Neutrophil (primary cell): ENCODE measurements at regions not wholly inside any gene's neighbourhood (a gene's known extent, or its start where the extent isn't known, plus 50 kb on each side); places are given as distances from the start of the nearest gene placed in this dataset.

Source experiments
- H3K27ac ChIP-seq: fragments of 200-600 bp; sonication (generic); 2 replicates; pipeline ENCODE4 v1.5.1; 2016; ENCODE audit warnings: mild to moderate bottlenecking, moderate library complexity
- H3K27me3 ChIP-seq: fragments of 200-600 bp; sonication (generic); 2 replicates; pipeline ENCODE4 v1.6.0; 2016; ENCODE audit warnings: mild to moderate bottlenecking
- H3K36me3 ChIP-seq: fragments of 200-600 bp; sonication (generic); 2 replicates; pipeline ENCODE4 v1.5.1; 2017
- H3K4me1 ChIP-seq, 2 experiments: fragments of 200-600 bp in 1 of 2; sonication (generic) in 1 of 2; 1 replicate in 1 of 2; 2 replicates in 1 of 2; pipeline versions ENCODE4 v1.5.1 to v1.6.1; 2013 to 2016; ENCODE audit warnings: low read depth in 1 of 2, low read length in 1 of 2, mild to moderate bottlenecking in 1 of 2, moderate library complexity in 1 of 2; ENCODE audit not compliant: control insufficient read depth in 1 of 2, insufficient read depth in 1 of 2
- H3K4me3 ChIP-seq, 2 experiments: fragments of 200-600 bp in 1 of 2; sonication (generic) in 1 of 2; 1 replicate in 1 of 2; 2 replicates in 1 of 2; pipeline ENCODE4 v1.5.1; 2013 to 2016; ENCODE audit warnings: low read depth in 1 of 2, low read length in 1 of 2, mild to moderate bottlenecking in 1 of 2, moderate library complexity in 1 of 2
- H3K9me3 ChIP-seq: fragments of 200-600 bp; sonication (generic); 2 replicates; pipeline ENCODE4 v1.5.1; 2016
- CTCF ChIP-seq: fragments of 200-600 bp; sonication (generic); IDR thresholded peaks from 2 replicates; pipeline ENCODE4 v1.5.1; 2016; ENCODE audit warnings: antibody characterized with exemption

- TF ChIP-seq CTCF = no peak
- Histone ChIP-seq H3K36me3 (no peaks in the 10 kb centered on the region), H3K27me3 (peaks cover 28% of the 10 kb centered on the region), H3K27ac (no peak overlapping the region), H3K9me3 (no peaks in the 10 kb centered on the region), H3K4me1 (no peaks in the 10 kb centered on the region), H3K4me3 (no peak overlapping the region)
Measured at GRCh38 chr10:28935061-28935460, 257.7 kb downstream of the BAMBI start.

- peaks cover 28% of the 10 kb centered on the region for H3K27me3 ChIP-seq
- no peaks in the 10 kb centered on the region for H3K36me3 ChIP-seq
- no peak overlapping the region for H3K4me3 ChIP-seq
- H3K27ac ChIP-seq = no peak overlapping the region
- no peaks in the 10 kb centered on the region for H3K4me1 ChIP-seq
- H3K9me3 ChIP-seq = no peaks in the 10 kb centered on the region
- no peak for TF ChIP-seq CTCF
Measured at GRCh38 chr10:28937959-28938358, 260.6 kb downstream of the BAMBI start.

GRCh38 chr10:28938745-28939144 is 261.4 kb downstream of the BAMBI start:
- no peak overlapping the region for H3K27ac ChIP-seq
- no peaks in the 10 kb centered on the region for H3K4me1 ChIP-seq
- H3K4me3 ChIP-seq = no peak overlapping the region
- no peak for TF ChIP-seq CTCF
- H3K27me3 ChIP-seq = peaks cover 28% of the 10 kb centered on the region
- no peaks in the 10 kb centered on the region for H3K36me3 ChIP-seq
- no peaks in the 10 kb centered on the region for H3K9me3 ChIP-seq

GRCh38 chr10:28939281-28940157 is 262.2 kb downstream of the BAMBI start:
- H3K27ac ChIP-seq = no peak overlapping the region
- TF ChIP-seq CTCF = no peak
- no peaks in the 10 kb centered on the region for H3K4me1 ChIP-seq
- no peak overlapping the region for H3K4me3 ChIP-seq
- peaks cover 28% of the 10 kb centered on the region for H3K27me3 ChIP-seq
- no peaks in the 10 kb centered on the region for H3K9me3 ChIP-seq
- H3K36me3 ChIP-seq = no peaks in the 10 kb centered on the region

GRCh38 chr10:28940158-28940888 is 263.0 kb downstream of the BAMBI start:
- no peak overlapping the region for H3K4me3 ChIP-seq
- no peaks in the 10 kb centered on the region for H3K9me3 ChIP-seq
- peaks cover 28% of the 10 kb centered on the region for H3K27me3 ChIP-seq
- no peak for TF ChIP-seq CTCF
- H3K36me3 ChIP-seq = no peaks in the 10 kb centered on the region
- H3K4me1 ChIP-seq = no peaks in the 10 kb centered on the region
- no peak overlapping the region for H3K27ac ChIP-seq
